ENCODE measurements at regions not wholly inside any gene's neighbourhood (a gene's known extent, or its start where the extent isn't known, plus 50 kb on each side); places are given as distances from the start of the nearest gene placed in this dataset.

GRCh38 chr1:22204057-22204840 lies 61.4 kb upstream of the WNT4 start:
- TF ChIP-seq, protein P1, sequence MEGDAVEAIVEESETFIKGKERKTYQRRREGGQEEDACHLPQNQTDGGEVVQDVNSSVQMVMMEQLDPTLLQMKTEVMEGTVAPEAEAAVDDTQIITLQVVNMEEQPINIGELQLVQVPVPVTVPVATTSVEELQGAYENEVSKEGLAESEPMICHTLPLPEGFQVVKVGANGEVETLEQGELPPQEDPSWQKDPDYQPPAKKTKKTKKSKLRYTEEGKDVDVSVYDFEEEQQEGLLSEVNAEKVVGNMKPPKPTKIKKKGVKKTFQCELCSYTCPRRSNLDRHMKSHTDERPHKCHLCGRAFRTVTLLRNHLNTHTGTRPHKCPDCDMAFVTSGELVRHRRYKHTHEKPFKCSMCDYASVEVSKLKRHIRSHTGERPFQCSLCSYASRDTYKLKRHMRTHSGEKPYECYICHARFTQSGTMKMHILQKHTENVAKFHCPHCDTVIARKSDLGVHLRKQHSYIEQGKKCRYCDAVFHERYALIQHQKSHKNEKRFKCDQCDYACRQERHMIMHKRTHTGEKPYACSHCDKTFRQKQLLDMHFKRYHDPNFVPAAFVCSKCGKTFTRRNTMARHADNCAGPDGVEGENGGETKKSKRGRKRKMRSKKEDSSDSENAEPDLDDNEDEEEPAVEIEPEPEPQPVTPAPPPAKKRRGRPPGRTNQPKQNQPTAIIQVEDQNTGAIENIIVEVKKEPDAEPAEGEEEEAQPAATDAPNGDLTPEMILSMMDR (IDR thresholded peaks at IDR 0.05; ENCODE audit: unreplicated experiment): no peak
- Mint-ChIP-seq H3K4me1 (ENCODE audit: unreplicated experiment) (no peaks in the 10 kb centered on the region), H3K4me3 (ENCODE audit: unreplicated experiment) (no peak overlapping the region), H3K9me3 (ENCODE audit: unreplicated experiment) (no peaks in the 10 kb centered on the region), H3K36me3 (ENCODE audit: low read depth, unreplicated experiment) (no peaks in the 10 kb centered on the region), H3K27ac (ENCODE audit: unreplicated experiment) (no peak overlapping the region), H3K27me3 (ENCODE audit: unreplicated experiment) (peaks cover 9% of the 10 kb centered on the region)
- DNase-seq (ENCODE audit: low spot score): no peak

- Mint-ChIP-seq H3K4me1 (ENCODE audit: unreplicated experiment) (no peaks in the 10 kb centered on the region), H3K27ac (ENCODE audit: unreplicated experiment) (no peak overlapping the region), H3K9me3 (ENCODE audit: unreplicated experiment) (no peaks in the 10 kb centered on the region), H3K27me3 (ENCODE audit: unreplicated experiment) (peaks cover 9% of the 10 kb centered on the region), H3K36me3 (ENCODE audit: low read depth, unreplicated experiment) (no peaks in the 10 kb centered on the region), H3K4me3 (ENCODE audit: unreplicated experiment) (no peak overlapping the region)
- TF ChIP-seq, protein P1 (IDR thresholded peaks at IDR 0.05; ENCODE audit: unreplicated experiment): no peak
- no peak for DNase-seq (ENCODE audit: low spot score)
Measured at GRCh38 chr1:22204989-22205913, 62.4 kb upstream of the WNT4 start.

DNA sequence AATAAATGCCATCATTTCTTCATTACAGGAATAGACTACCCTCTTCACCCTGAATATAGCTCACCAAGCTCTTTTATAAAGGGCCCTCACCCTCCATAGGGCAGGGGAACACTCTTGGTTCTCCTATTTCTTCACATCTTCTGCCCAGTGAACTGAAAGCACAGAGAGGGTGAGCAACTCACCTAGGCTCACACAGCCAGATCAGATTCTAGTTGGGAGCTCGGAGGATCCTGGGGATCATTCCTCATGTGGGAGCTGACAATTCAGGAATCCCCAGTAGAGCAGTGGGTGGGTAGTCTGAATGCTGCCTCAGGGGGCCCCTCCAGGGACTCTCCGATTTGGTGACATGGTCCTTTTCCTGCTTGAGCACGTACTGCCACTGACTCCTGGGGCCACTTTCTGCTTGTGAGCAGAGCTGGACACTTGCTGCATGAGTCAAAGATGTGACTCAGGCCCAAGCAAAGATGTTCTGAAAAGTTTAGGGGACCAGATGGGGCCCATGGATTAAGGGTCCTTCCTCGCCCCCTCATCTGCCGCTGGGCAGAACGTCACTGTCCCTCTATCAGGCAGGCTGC lies 63.7 kb upstream of the WNT4 start:
- H3K9me3 Mint-ChIP-seq (ENCODE audit: unreplicated experiment): no peaks in the 10 kb centered on the region

DNA sequence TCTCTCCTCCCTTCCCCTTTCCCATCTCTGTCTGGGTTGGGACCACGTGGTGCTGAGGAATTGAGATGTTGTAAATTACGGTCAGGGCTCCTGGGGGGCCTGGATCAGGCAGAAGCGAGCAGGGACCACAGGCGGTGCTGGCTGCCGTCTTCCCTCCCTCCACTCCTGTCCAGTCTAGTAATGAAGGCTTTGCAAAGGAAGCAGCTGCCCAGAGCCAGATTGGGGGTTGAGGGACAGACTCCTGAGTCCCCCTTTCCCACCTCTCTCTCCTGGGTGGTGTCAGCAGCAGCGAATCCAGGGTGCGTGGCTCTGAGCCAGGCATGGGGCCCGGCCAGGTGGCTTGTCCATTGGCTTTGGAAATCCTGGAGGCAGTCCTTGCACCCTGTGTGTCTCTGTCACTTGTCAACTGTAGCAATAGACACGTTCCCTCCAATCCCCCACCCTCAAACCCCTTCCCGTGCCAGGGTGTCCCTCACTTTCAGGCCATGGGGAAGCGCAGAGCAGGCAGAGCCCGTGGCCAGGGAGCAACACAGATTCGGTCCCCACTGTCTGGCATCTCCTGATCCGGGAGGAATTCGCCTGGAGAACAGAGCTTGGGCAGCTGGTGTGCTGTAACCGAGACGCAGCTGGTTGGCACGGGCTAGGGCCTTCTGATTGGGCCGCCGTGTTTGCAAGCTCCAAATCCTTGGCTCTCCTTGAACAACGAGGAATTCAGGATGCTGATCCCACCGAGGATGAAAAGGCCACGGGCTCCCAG lies 64.8 kb upstream of the WNT4 start:
- Mint-ChIP-seq H3K4me1 (ENCODE audit: unreplicated experiment) (peaks cover 3% of the 10 kb centered on the region), H3K36me3 (ENCODE audit: low read depth, unreplicated experiment) (no peaks in the 10 kb centered on the region), H3K4me3 (ENCODE audit: unreplicated experiment) (no peak overlapping the region), H3K27ac (ENCODE audit: unreplicated experiment) (no peak overlapping the region), H3K27me3 (ENCODE audit: unreplicated experiment) (peaks cover 12% of the 10 kb centered on the region), H3K9me3 (ENCODE audit: unreplicated experiment) (no peaks in the 10 kb centered on the region)
- TF ChIP-seq, protein P1 (IDR thresholded peaks at IDR 0.05; ENCODE audit: unreplicated experiment): no peak
- DNase-seq (ENCODE audit: low spot score): no peak

More for the DNA sequence above, 63.7 kb upstream of the WNT4 start:
- no peak overlapping the region for H3K4me3 Mint-ChIP-seq (ENCODE audit: unreplicated experiment)
- peaks cover 12% of the 10 kb centered on the region for H3K27me3 Mint-ChIP-seq (ENCODE audit: unreplicated experiment)
- no peak overlapping the region for H3K27ac Mint-ChIP-seq (ENCODE audit: unreplicated experiment)
- TF ChIP-seq, protein P1 (IDR thresholded peaks at IDR 0.05; ENCODE audit: unreplicated experiment): no peak
- peaks cover 3% of the 10 kb centered on the region for H3K4me1 Mint-ChIP-seq (ENCODE audit: unreplicated experiment)
- no peak for DNase-seq (ENCODE audit: low spot score)
- H3K36me3 Mint-ChIP-seq (ENCODE audit: low read depth, unreplicated experiment): no peaks in the 10 kb centered on the region

Measured in endothelial cell (in vitro differentiated cells).